ENCODE measurements at regions not wholly inside any gene's neighbourhood (a gene's known extent, or its start where the extent isn't known, plus 50 kb on each side); places are given as distances from the start of the nearest gene placed in this dataset.

DNA sequence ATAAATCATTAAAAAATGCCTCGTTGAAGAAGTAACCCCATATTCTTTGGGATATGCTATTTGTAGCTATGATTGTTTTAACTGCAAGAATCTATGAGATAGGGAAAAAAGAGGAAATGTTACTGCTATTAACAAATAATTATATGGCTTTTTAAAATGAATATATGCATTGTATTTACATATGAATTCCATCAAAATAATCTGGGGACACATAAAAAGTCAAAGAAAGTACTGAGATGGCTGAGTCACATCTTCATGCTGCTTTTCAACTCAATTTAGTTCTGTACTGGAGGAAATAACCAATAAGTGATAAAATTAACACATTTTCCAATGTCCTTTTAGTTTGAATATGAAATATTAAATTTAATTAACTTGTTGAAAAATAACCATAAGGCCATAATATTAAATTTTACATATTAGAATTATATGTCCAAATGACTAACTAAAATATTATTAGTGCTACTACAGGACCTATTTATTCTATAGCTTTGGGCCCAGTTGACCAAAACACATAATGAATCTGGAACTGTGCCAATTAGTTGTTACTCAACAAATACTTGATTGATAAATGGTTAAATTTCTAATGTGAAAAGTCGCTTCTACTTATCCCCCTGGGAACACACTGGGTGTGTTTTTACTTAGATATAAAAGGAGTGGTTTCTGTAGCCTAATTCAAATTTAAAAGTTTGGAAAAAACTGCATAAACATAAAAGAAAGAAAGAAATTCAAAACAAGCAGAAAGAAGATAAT lies 214.6 kb upstream of the PFKP start:
- no peaks in the 10 kb centered on the region for H3K9me3 ChIP-seq (ENCODE audit: insufficient read depth, low read length)
- TF ChIP-seq ZNF274 (IDR thresholded peaks at IDR 0.05; ENCODE audit: low read depth, low read length) (no peak), YY1 (IDR thresholded peaks at IDR 0.05; ENCODE audit: insufficient read depth, insufficient read length) (no peak), SUZ12 (IDR thresholded peaks at IDR 0.05; ENCODE audit: extremely low read depth, insufficient read depth, insufficient read length) (no peak)
- H3K36me3 ChIP-seq (ENCODE audit: insufficient read depth, insufficient read length, low read length): no peaks in the 10 kb centered on the region
- no peaks in the 10 kb centered on the region for H3K27me3 ChIP-seq (ENCODE audit: insufficient read depth, insufficient read length)
- no peaks in the 10 kb centered on the region for H3K4me1 ChIP-seq (ENCODE audit: insufficient read depth, insufficient read length)
- H3K4me3 ChIP-seq (ENCODE audit: insufficient read length, low read depth): no peak overlapping the region
- H3K9ac ChIP-seq (ENCODE audit: insufficient read length, low read depth): no peak overlapping the region
- no peak for DNase-seq (ENCODE audit: low read depth, low spot score)

DNA sequence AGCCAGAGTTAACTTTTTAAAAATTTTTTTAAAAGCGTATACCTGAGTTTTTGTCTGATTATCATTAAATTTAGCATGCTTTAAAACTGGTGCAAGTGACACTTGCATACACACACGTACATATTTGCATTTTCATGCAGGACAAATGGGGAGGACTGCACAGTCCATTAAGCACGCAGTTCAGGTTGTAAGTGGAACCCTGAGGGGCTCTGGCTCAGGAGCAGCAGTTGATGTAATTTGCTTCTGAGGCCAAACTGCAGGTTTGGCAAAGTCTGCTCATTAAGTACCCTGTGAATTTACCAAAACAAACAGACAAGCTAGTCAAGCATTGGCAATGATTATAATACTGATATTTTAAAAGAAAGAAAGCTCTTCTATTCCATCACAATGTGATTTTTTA lies 215.8 kb upstream of the PFKP start:
- no peaks in the 10 kb centered on the region for H3K27me3 ChIP-seq (ENCODE audit: insufficient read depth, insufficient read length)
- no peak for DNase-seq (ENCODE audit: low read depth, low spot score)
- TF ChIP-seq SUZ12 (IDR thresholded peaks at IDR 0.05; ENCODE audit: extremely low read depth, insufficient read depth, insufficient read length) (no peak), YY1 (IDR thresholded peaks at IDR 0.05; ENCODE audit: insufficient read depth, insufficient read length) (no peak), ZNF274 (IDR thresholded peaks at IDR 0.05; ENCODE audit: low read depth, low read length) (no peak)

DNA sequence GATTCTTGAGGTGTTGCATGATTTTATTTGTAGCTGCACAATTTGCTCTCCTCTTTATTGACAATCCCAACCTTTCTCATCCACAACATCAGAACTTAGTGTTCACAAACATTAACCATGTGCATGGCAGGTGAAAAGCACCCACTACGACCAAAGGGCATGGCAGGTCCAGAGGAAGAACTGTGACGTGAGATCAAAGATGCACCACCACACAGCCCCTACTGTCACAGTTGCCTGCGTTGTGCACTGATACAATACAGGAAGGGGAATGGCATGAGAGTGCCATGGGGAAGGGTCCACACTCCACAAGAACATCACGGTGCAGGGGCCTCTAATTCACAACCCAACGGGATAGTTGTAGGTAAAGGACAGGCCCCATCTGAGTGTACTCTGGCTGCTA lies 217.1 kb upstream of the PFKP start:
- no peaks in the 10 kb centered on the region for H3K27me3 ChIP-seq (ENCODE audit: insufficient read depth, insufficient read length)
- no peak for DNase-seq (ENCODE audit: low read depth, low spot score)
- TF ChIP-seq SUZ12 (IDR thresholded peaks at IDR 0.05; ENCODE audit: extremely low read depth, insufficient read depth, insufficient read length) (no peak), ZNF274 (IDR thresholded peaks at IDR 0.05; ENCODE audit: low read depth, low read length) (no peak), YY1 (IDR thresholded peaks at IDR 0.05; ENCODE audit: insufficient read depth, insufficient read length) (no peak)
- H3K36me3 ChIP-seq (ENCODE audit: insufficient read depth, insufficient read length, low read length): no peaks in the 10 kb centered on the region
- no peaks in the 10 kb centered on the region for H3K9me3 ChIP-seq (ENCODE audit: insufficient read depth, low read length)
- H3K4me1 ChIP-seq (ENCODE audit: insufficient read depth, insufficient read length): no peaks in the 10 kb centered on the region
- no peak overlapping the region for H3K4me3 ChIP-seq (ENCODE audit: insufficient read length, low read depth)
- H3K9ac ChIP-seq (ENCODE audit: insufficient read length, low read depth): no peak overlapping the region

More for the DNA sequence above, 215.8 kb upstream of the PFKP start:
- Histone ChIP-seq H3K9ac (ENCODE audit: insufficient read length, low read depth) (no peak overlapping the region), H3K4me1 (ENCODE audit: insufficient read depth, insufficient read length) (no peaks in the 10 kb centered on the region), H3K9me3 (ENCODE audit: insufficient read depth, low read length) (no peaks in the 10 kb centered on the region), H3K4me3 (ENCODE audit: insufficient read length, low read depth) (no peak overlapping the region), H3K36me3 (ENCODE audit: insufficient read depth, insufficient read length, low read length) (no peaks in the 10 kb centered on the region)

- H3K9me3 ChIP-seq (ENCODE audit: insufficient read depth, low read length): no peaks in the 10 kb centered on the region
- DNase-seq (ENCODE audit: low read depth, low spot score): no peak
- no peak for TF ChIP-seq ZNF274 (IDR thresholded peaks at IDR 0.05; ENCODE audit: low read depth, low read length)
- no peaks in the 10 kb centered on the region for H3K36me3 ChIP-seq (ENCODE audit: insufficient read depth, insufficient read length, low read length)
- H3K9ac ChIP-seq (ENCODE audit: insufficient read length, low read depth): no peak overlapping the region
- no peaks in the 10 kb centered on the region for H3K27me3 ChIP-seq (ENCODE audit: insufficient read depth, insufficient read length)
- H3K4me1 ChIP-seq (ENCODE audit: insufficient read depth, insufficient read length): no peaks in the 10 kb centered on the region
- no peak overlapping the region for H3K4me3 ChIP-seq (ENCODE audit: insufficient read length, low read depth)
Measured at GRCh38 chr10:2844925-2845324, 222.4 kb upstream of the PFKP start.

- no peaks in the 10 kb centered on the region for H3K4me1 ChIP-seq (ENCODE audit: insufficient read depth, insufficient read length)
- H3K27me3 ChIP-seq (ENCODE audit: insufficient read depth, insufficient read length): peaks cover 6% of the 10 kb centered on the region
- H3K36me3 ChIP-seq (ENCODE audit: insufficient read depth, insufficient read length, low read length): no peaks in the 10 kb centered on the region
- H3K4me3 ChIP-seq (ENCODE audit: insufficient read length, low read depth): no peak overlapping the region
- peak; percentile 23 for DNase-seq (ENCODE audit: low read depth, low spot score)
- H3K9ac ChIP-seq (ENCODE audit: insufficient read length, low read depth): no peak overlapping the region
- no peaks in the 10 kb centered on the region; the same call in 1 of the 2 replicates for H3K9me3 ChIP-seq (ENCODE audit: insufficient read depth, low read length)
- TF ChIP-seq SUZ12 (IDR thresholded peaks at IDR 0.05; ENCODE audit: extremely low read depth, insufficient read depth, insufficient read length) (no peak), YY1 (IDR thresholded peaks at IDR 0.05; ENCODE audit: insufficient read depth, insufficient read length) (no peak), ZNF274 (IDR thresholded peaks at IDR 0.05; ENCODE audit: low read depth, low read length) (no peak)
Measured at GRCh38 chr10:2839081-2839725, 228.1 kb upstream of the PFKP start.

GRCh38 chr10:2837674-2838073 lies 229.7 kb upstream of the PFKP start:
- DNase-seq (ENCODE audit: low read depth, low spot score): no peak
- H3K9me3 ChIP-seq (ENCODE audit: insufficient read depth, low read length): no peaks in the 10 kb centered on the region; the same call in 1 of the 2 replicates
- H3K36me3 ChIP-seq (ENCODE audit: insufficient read depth, insufficient read length, low read length): no peaks in the 10 kb centered on the region
- H3K9ac ChIP-seq (ENCODE audit: insufficient read length, low read depth): no peak overlapping the region
- H3K4me3 ChIP-seq (ENCODE audit: insufficient read length, low read depth): no peak overlapping the region
- no peaks in the 10 kb centered on the region for H3K4me1 ChIP-seq (ENCODE audit: insufficient read depth, insufficient read length)
- peaks cover 6% of the 10 kb centered on the region for H3K27me3 ChIP-seq (ENCODE audit: insufficient read depth, insufficient read length)
- no peak for TF ChIP-seq YY1 (IDR thresholded peaks at IDR 0.05; ENCODE audit: insufficient read depth, insufficient read length)
- TF ChIP-seq SUZ12 (IDR thresholded peaks at IDR 0.05; ENCODE audit: extremely low read depth, insufficient read depth, insufficient read length): no peak
- TF ChIP-seq ZNF274 (IDR thresholded peaks at IDR 0.05; ENCODE audit: low read depth, low read length): no peak

DNA sequence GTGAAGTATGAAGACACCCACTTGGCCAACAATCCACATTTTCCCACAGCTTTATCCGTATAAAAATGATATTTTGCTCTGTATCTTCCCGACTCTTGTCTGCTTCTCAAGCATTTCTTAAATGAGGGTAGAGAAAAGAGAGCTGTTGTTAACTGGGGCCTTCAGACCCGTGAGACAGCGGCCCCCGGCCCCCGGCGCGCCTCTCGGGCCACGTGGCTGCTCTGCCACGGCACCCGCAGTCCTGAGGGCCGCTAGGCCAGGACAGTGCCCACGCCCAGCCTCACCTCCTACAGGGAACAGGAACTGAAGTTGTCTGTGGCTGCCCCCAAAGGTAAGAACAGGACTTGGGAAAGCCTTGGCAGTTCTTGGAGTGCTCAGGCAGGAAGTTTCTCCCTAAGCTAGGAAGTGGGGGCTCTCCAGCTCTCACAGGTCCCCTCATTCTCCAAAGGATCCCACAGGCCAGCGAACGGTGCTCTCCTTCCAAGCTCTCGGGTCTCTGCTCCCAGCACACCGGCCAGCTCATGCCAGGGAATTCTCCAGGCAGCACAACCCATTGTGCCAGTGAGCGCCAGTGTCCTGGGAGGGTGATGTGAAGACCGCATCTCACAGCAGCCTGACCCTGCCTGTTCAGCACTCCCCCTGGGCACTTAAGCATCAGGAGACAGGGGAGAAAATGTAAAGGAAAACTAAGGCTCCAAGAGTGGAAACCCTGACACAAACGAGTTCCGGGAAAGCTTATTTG lies 230.3 kb upstream of the PFKP start:
- DNase-seq (ENCODE audit: low read depth, low spot score): no peak
- no peak overlapping the region for H3K9ac ChIP-seq (ENCODE audit: insufficient read length, low read depth)
- no peaks in the 10 kb centered on the region for H3K36me3 ChIP-seq (ENCODE audit: insufficient read depth, insufficient read length, low read length)
- peaks cover 6% of the 10 kb centered on the region for H3K27me3 ChIP-seq (ENCODE audit: insufficient read depth, insufficient read length)
- no peak overlapping the region for H3K4me3 ChIP-seq (ENCODE audit: insufficient read length, low read depth)
- TF ChIP-seq YY1 (IDR thresholded peaks at IDR 0.05; ENCODE audit: insufficient read depth, insufficient read length): no peak
- TF ChIP-seq ZNF274 (IDR thresholded peaks at IDR 0.05; ENCODE audit: low read depth, low read length): no peak
- TF ChIP-seq SUZ12 (IDR thresholded peaks at IDR 0.05; ENCODE audit: extremely low read depth, insufficient read depth, insufficient read length): no peak
- H3K9me3 ChIP-seq (ENCODE audit: insufficient read depth, low read length): no peaks in the 10 kb centered on the region; the same call in 1 of the 2 replicates
- no peaks in the 10 kb centered on the region for H3K4me1 ChIP-seq (ENCODE audit: insufficient read depth, insufficient read length)

Measured in NT2/D1 (cell line).